GM12892 (cell line): ENCODE measurements at regions not wholly inside any gene's neighbourhood (a gene's known extent, or its start where the extent isn't known, plus 50 kb on each side); places are given as distances from the start of the nearest gene placed in this dataset.

Source experiments
- POLR2A ChIP-seq: IDR thresholded peaks from 2 replicates; pipeline ENCODE4 v1.6.1; 2011; ENCODE audit warnings: low read depth, low read length, control low read depth
- TAF1 ChIP-seq: IDR thresholded peaks from 2 replicates; pipeline ENCODE4 v1.6.1; 2011; ENCODE audit warnings: low read depth, mild to moderate bottlenecking, control low read depth, low read length, borderline replicate concordance

DNA sequence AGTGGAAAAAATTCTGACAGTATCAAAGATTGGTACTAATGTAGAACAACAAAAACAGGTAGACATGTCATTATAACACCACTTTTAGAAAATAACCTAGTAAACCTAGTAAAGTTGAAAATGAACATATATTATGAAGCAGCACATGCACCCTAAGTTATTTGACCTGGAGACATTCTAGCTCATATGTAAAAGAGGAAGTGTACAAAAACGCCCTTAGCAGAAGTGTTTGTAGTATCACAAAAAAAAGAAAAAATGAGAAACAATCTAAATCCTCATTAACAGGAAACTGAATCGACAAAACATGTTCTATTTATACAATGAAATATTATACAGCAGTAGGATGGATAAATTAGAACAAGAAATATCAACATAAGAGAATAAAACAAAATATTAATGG, 318.9 kb upstream of the PPP1R2C start:
- TF ChIP-seq POLR2A (no peak), TAF1 (no peak)
